HEK293 (cell line): ENCODE measurements at regions not wholly inside any gene's neighbourhood (a gene's known extent, or its start where the extent isn't known, plus 50 kb on each side); places are given as distances from the start of the nearest gene placed in this dataset.

Experiments
- CTCF ChIA-PET: fragments of 350-600 bp; formaldehyde crosslinking; extraction: SDS; loops from one replicate; lab custom pipeline; 2021; ENCODE audit warnings: antibody characterized with exemption; lab: Yijun Ruan, JAX
- POLR2A ChIA-PET: fragments of 300-600 bp; formaldehyde crosslinking; extraction: SDS; loops from one replicate; lab custom pipeline; 2020; ENCODE audit warnings: antibody characterized with exemption, inconsistent platforms; lab: Yijun Ruan, JAX
- H3K27ac ChIP-seq: fragments of 200-500 bp; sonication (Bioruptor generic); 2 replicates; pipeline ENCODE4 v1.5.1; 2014; ENCODE audit warnings: low read depth, low read length, control low read depth, inconsistent platforms; ENCODE audit errors: extremely low read depth
- H3K36me3 ChIP-seq, 2 experiments: fragments of 200-500 bp in 1 of 2; sonication (Bioruptor generic) in 1 of 2; 1 replicate in 1 of 2; 2 replicates in 1 of 2; pipeline ENCODE4 v1.5.1; 2014 to 2017; ENCODE audit warnings: inconsistent platforms in 2 of 2, low read length in 2 of 2; ENCODE audit not compliant: control insufficient read depth in 2 of 2, insufficient read depth in 1 of 2
- H3K4me1 ChIP-seq: fragments of 200-500 bp; sonication (Bioruptor generic); 2 replicates; pipeline ENCODE4 v1.5.1; 2014; ENCODE audit warnings: mild to moderate bottlenecking, low read length, inconsistent platforms; ENCODE audit not compliant: control insufficient read depth, insufficient read depth
- H3K4me3 ChIP-seq: 2 replicates; pipeline ENCODE4 v1.5.1; 2011; ENCODE audit warnings: low read depth, mild to moderate bottlenecking, control low read depth, low read length, moderate library complexity
- H3K9me3 ChIP-seq: fragments of 200-500 bp; sonication (Bioruptor generic); 2 replicates; pipeline ENCODE4 v1.5.1; 2014; ENCODE audit warnings: low read depth, low read length, inconsistent platforms; ENCODE audit not compliant: control insufficient read depth, insufficient read depth
- GLI4 ChIP-seq: fragments of 450-650 bp; formaldehyde crosslinking; IDR thresholded peaks from 2 replicates; pipeline ENCODE4 v1.5.1; 2016; ENCODE audit warnings: missing biosample characterization, missing genetic modification characterization
- SCRT1 ChIP-seq: fragments of 450-650 bp; formaldehyde crosslinking; IDR thresholded peaks from 2 replicates; pipeline ENCODE4 v1.5.1; 2016; ENCODE audit warnings: missing biosample characterization, missing genetic modification characterization, borderline replicate concordance
- SCRT2 ChIP-seq: fragments of 450-650 bp; formaldehyde crosslinking; IDR thresholded peaks from 2 replicates; pipeline ENCODE4 v1.5.1; 2016; ENCODE audit warnings: missing biosample characterization, missing genetic modification characterization
- ZNF19 ChIP-seq: fragments of 450-650 bp; formaldehyde crosslinking; IDR thresholded peaks from 2 replicates; pipeline ENCODE4; 2016; ENCODE audit warnings: missing biosample characterization, missing genetic modification characterization, low read depth
- ZNF350 ChIP-seq: fragments of 450-650 bp; formaldehyde crosslinking; IDR thresholded peaks from 2 replicates; pipeline ENCODE4 v1.5.0; 2017; ENCODE audit warnings: missing biosample characterization, mild to moderate bottlenecking, missing genetic modification characterization
- ZNF501 ChIP-seq: fragments of 450-650 bp; formaldehyde crosslinking; IDR thresholded peaks from 2 replicates; pipeline ENCODE4 v1.5.1; 2016; ENCODE audit warnings: missing biosample characterization, missing genetic modification characterization
- ZNF768 ChIP-seq: fragments of 450-650 bp; formaldehyde crosslinking; IDR thresholded peaks from 2 replicates; pipeline ENCODE4 v1.5.1; 2018; ENCODE audit warnings: missing biosample characterization, mild to moderate bottlenecking, missing genetic modification characterization
- TF ChIP-seq, protein P1 (sequence below): fragments of 450-650 bp; formaldehyde crosslinking; IDR thresholded peaks from 2 replicates; pipeline ENCODE4 v1.5.1; 2016; ENCODE audit warnings: missing biosample characterization, missing genetic modification characterization
- TF ChIP-seq, protein P2 (sequence below): fragments of 450-650 bp; formaldehyde crosslinking; IDR thresholded peaks from 2 replicates; pipeline ENCODE4 v1.5.1; 2016; ENCODE audit warnings: missing biosample characterization, missing genetic modification characterization
- TF ChIP-seq, protein P3 (sequence below): fragments of 450-650 bp; formaldehyde crosslinking; IDR thresholded peaks from 2 replicates; pipeline ENCODE4 v1.5.1; 2017; ENCODE audit warnings: missing biosample characterization, missing genetic modification characterization
- TF ChIP-seq, protein P4 (sequence below): fragments of 450-650 bp; formaldehyde crosslinking; optimal IDR thresholded peaks from 2 replicates; pipeline ENCODE3; 2016; ENCODE audit warnings: missing biosample characterization, mild to moderate bottlenecking, missing genetic modification characterization
- TF ChIP-seq, protein P5 (sequence below): fragments of 450-650 bp; formaldehyde crosslinking; IDR thresholded peaks from 2 replicates; pipeline ENCODE4 v1.5.1; 2016; ENCODE audit warnings: missing biosample characterization, missing genetic modification characterization

DNA sequence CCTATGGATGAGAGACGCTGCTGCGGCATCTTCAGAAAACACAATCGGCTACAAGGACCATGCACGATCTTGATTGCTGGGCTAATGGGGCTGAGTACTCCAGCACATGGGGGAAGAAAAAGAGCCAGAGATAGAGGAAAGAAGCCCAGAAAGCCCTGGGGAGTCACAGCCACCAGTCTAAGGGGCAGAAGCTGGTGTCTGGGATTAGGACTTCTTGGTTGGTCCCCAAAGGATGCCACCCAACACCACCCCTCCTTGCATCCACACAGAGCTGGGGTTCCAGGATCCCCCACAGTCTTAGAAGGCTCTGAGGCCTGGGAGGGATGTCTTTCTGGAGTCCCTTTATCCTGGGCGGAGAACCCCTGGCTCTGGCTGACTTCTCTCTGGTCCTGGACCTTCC, 98.4 kb upstream of the TARDBP start:
- CTCF ChIA-PET: interaction anchor here (0.7 to 0.9 kb wide), 2 partner anchors 400 to 420 kb away, joined by 3 read pairs; no protein-coding TSS in a partner anchor
- H3K36me3 ChIP-seq: no peaks in the 10 kb centered on the region
- TF ChIP-seq, protein P1, sequence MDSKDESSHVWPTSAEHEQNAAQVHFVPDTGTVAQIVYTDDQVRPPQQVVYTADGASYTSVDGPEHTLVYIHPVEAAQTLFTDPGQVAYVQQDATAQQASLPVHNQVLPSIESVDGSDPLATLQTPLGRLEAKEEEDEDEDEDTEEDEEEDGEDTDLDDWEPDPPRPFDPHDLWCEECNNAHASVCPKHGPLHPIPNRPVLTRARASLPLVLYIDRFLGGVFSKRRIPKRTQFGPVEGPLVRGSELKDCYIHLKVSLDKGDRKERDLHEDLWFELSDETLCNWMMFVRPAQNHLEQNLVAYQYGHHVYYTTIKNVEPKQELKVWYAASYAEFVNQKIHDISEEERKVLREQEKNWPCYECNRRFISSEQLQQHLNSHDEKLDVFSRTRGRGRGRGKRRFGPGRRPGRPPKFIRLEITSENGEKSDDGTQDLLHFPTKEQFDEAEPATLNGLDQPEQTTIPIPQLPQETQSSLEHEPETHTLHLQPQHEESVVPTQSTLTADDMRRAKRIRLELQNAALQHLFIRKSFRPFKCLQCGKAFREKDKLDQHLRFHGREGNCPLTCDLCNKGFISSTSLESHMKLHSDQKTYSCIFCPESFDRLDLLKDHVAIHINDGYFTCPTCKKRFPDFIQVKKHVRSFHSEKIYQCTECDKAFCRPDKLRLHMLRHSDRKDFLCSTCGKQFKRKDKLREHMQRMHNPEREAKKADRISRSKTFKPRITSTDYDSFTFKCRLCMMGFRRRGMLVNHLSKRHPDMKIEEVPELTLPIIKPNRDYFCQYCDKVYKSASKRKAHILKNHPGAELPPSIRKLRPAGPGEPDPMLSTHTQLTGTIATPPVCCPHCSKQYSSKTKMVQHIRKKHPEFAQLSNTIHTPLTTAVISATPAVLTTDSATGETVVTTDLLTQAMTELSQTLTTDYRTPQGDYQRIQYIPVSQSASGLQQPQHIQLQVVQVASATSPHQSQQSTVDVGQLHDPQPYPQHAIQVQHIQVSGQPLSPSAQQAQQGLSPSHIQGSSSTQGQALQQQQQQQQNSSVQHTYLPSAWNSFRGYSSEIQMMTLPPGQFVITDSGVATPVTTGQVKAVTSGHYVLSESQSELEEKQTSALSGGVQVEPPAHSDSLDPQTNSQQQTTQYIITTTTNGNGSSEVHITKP (tag by site-specific recombination): peak; percentile 71
- TF ChIP-seq ZNF501 (tag by site-specific recombination) (no peak), ZNF350 (tag by site-specific recombination) (no peak), GLI4 (tag by site-specific recombination) (no peak)
- TF ChIP-seq, protein P2, sequence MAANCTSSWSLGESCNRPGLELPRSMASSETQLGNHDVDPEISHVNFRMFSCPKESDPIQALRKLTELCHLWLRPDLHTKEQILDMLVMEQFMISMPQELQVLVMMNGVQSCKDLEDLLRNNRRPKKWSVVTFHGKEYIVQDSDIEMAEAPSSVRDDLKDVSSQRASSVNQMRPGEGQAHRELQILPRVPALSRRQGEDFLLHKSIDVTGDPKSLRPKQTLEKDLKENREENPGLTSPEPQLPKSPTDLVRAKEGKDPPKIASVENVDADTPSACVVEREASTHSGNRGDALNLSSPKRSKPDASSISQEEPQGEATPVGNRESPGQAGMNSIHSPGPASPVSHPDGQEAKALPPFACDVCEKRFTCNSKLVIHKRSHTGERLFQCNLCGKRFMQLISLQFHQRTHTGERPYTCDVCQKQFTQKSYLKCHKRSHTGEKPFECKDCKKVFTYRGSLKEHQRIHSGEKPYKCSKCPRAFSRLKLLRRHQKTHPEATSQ (tag by site-specific recombination): no peak
- TF ChIP-seq, protein P3, sequence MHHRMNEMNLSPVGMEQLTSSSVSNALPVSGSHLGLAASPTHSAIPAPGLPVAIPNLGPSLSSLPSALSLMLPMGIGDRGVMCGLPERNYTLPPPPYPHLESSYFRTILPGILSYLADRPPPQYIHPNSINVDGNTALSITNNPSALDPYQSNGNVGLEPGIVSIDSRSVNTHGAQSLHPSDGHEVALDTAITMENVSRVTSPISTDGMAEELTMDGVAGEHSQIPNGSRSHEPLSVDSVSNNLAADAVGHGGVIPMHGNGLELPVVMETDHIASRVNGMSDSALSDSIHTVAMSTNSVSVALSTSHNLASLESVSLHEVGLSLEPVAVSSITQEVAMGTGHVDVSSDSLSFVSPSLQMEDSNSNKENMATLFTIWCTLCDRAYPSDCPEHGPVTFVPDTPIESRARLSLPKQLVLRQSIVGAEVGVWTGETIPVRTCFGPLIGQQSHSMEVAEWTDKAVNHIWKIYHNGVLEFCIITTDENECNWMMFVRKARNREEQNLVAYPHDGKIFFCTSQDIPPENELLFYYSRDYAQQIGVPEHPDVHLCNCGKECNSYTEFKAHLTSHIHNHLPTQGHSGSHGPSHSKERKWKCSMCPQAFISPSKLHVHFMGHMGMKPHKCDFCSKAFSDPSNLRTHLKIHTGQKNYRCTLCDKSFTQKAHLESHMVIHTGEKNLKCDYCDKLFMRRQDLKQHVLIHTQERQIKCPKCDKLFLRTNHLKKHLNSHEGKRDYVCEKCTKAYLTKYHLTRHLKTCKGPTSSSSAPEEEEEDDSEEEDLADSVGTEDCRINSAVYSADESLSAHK (tag by site-specific recombination): no peak
- POLR2A ChIA-PET: no interaction called here
- no peak overlapping the region for H3K27ac ChIP-seq
- H3K4me3 ChIP-seq: no peak overlapping the region
- H3K9me3 ChIP-seq: no peaks in the 10 kb centered on the region
- no peaks in the 10 kb centered on the region for H3K4me1 ChIP-seq

DNA sequence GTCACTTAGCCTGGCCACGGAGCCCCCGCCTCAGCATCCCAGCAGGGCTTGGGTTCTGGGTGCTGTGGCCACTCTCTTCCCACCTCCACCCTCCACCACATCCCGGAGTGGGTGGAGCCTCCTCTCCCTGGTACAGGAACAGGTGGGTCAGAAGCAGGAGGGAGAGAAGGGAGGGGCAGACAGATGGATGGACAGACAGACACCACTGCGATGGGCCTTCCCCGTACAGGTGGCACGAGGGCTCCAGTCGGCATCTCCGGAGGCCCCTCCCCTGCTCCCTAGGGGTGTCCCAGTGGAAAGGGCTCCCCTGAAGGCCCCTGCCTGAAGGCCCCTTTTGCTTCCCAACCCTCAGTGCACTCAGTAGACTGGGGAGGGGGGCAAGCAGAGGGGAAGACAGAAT, 96.9 kb upstream of the TARDBP start:
- H3K4me3 ChIP-seq: no peak overlapping the region
- H3K9me3 ChIP-seq: no peaks in the 10 kb centered on the region
- TF ChIP-seq SCRT1 (tag by site-specific recombination) (peak; percentile 28; the same call in 1 of the 2 replicates), SCRT2 (tag by site-specific recombination) (peak; percentile 75)
- TF ChIP-seq, protein P4, sequence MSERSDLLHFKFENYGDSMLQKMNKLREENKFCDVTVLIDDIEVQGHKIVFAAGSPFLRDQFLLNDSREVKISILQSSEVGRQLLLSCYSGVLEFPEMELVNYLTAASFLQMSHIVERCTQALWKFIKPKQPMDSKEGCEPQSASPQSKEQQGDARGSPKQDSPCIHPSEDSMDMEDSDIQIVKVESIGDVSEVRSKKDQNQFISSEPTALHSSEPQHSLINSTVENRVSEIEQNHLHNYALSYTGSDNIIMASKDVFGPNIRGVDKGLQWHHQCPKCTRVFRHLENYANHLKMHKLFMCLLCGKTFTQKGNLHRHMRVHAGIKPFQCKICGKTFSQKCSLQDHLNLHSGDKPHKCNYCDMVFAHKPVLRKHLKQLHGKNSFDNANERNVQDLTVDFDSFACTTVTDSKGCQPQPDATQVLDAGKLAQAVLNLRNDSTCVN (tag by site-specific recombination): no peak
- CTCF ChIA-PET: no interaction called here
- no peak overlapping the region for H3K27ac ChIP-seq
- POLR2A ChIA-PET: no interaction called here
- H3K36me3 ChIP-seq: no peaks in the 10 kb centered on the region
- no peaks in the 10 kb centered on the region for H3K4me1 ChIP-seq

DNA sequence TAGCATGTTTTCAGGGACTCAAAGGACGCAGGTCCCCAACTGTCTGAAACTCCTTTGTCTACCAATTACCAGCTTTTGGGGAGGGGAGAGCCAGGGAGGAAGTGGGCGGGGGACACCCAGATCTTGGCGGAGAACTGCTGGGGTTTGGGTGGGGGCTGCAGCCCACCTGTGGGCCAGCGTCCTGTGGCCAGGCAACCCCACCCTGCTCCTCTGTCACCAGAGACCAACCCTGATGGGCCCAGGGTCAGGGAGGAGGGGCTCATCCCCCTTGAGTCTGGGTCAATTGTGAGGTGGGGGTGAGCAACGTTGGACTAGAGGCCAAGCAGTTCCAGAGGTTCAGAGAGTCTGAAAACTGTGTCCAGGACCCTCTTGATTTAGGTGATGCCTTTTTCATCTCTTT, 96.1 kb upstream of the TARDBP start:
- ChIA-PET CTCF (no interaction called here), POLR2A (no interaction called here)
- H3K36me3 ChIP-seq: no peaks in the 10 kb centered on the region
- TF ChIP-seq ZNF19 (tag by site-specific recombination) (no peak), ZNF768 (tag by site-specific recombination) (no peak)
- TF ChIP-seq, protein P5, sequence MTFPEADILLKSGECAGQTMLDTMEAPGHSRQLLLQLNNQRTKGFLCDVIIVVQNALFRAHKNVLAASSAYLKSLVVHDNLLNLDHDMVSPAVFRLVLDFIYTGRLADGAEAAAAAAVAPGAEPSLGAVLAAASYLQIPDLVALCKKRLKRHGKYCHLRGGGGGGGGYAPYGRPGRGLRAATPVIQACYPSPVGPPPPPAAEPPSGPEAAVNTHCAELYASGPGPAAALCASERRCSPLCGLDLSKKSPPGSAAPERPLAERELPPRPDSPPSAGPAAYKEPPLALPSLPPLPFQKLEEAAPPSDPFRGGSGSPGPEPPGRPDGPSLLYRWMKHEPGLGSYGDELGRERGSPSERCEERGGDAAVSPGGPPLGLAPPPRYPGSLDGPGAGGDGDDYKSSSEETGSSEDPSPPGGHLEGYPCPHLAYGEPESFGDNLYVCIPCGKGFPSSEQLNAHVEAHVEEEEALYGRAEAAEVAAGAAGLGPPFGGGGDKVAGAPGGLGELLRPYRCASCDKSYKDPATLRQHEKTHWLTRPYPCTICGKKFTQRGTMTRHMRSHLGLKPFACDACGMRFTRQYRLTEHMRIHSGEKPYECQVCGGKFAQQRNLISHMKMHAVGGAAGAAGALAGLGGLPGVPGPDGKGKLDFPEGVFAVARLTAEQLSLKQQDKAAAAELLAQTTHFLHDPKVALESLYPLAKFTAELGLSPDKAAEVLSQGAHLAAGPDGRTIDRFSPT (tag by site-specific recombination): no peak
- no peak overlapping the region for H3K4me3 ChIP-seq
- no peaks in the 10 kb centered on the region for H3K9me3 ChIP-seq
- no peak overlapping the region for H3K27ac ChIP-seq
- H3K4me1 ChIP-seq: no peaks in the 10 kb centered on the region
